SU-DHL-6 (cell line): ENCODE measurements at regions not wholly inside any gene's neighbourhood (a gene's known extent, or its start where the extent isn't known, plus 50 kb on each side); places are given as distances from the start of the nearest gene placed in this dataset.

Source experiments
- H2AFZ ChIP-seq: fragments of 200-600 bp; sonication (generic); 2 replicates; pipeline ENCODE4 v1.6.1; 2014; ENCODE audit warnings: low read depth, mild to moderate bottlenecking, moderate library complexity, mixed read lengths, antibody characterized with exemption, low read length; ENCODE audit not compliant: severe bottlenecking
- H3F3A ChIP-seq: fragments of 200-600 bp; shearing (Covaris generic); 2 replicates; pipeline ENCODE4 v1.6.0; 2016; ENCODE audit warnings: antibody characterized with exemption, mild to moderate bottlenecking; ENCODE audit not compliant: insufficient read depth
- H3K27ac ChIP-seq: fragments of 200-600 bp; sonication (generic); 2 replicates; pipeline ENCODE4 v1.5.1; 2016; ENCODE audit warnings: low read depth, mild to moderate bottlenecking, low read length, moderate library complexity, mixed read lengths
- H3K27me3 ChIP-seq: fragments of 200-600 bp; sonication (generic), shearing (Covaris generic); 2 replicates; pipeline ENCODE4 v1.6.0; 2014; ENCODE audit warnings: mild to moderate bottlenecking, low read length
- H3K36me3 ChIP-seq: fragments of 200-600 bp; sonication (generic); 2 replicates; pipeline ENCODE4 v1.6.1; 2014; ENCODE audit warnings: mild to moderate bottlenecking, low read length, mixed read lengths
- H3K4me2 ChIP-seq: fragments of 300-600, 200-600 bp; shearing (Covaris generic), sonication (generic); 2 replicates; pipeline ENCODE4 v1.6.0; 2014; ENCODE audit warnings: low read length, low read depth, mild to moderate bottlenecking; ENCODE audit not compliant: poor library complexity, severe bottlenecking
- H3K4me3 ChIP-seq: fragments of 200-600 bp; sonication (generic); 2 replicates; pipeline ENCODE4 v1.5.1; 2014; ENCODE audit warnings: antibody characterized with exemption, low read length, mild to moderate bottlenecking, mixed read lengths; ENCODE audit not compliant: insufficient read depth, poor library complexity, severe bottlenecking
- H3K79me2 ChIP-seq: fragments of 200-600 bp; sonication (generic); 2 replicates; pipeline ENCODE4 v1.6.1; 2014; ENCODE audit warnings: mild to moderate bottlenecking, low read length, moderate library complexity; ENCODE audit not compliant: insufficient read depth
- H3K9ac ChIP-seq: fragments of 200-600 bp; sonication (generic); 2 replicates; pipeline ENCODE4 v1.7.0; 2014; ENCODE audit warnings: mild to moderate bottlenecking, low read length
- H3K9me2 ChIP-seq: fragments of 200-600 bp; sonication (generic); replicated peaks from 2 replicates; pipeline ENCODE4 v1.6.1; 2014; ENCODE audit warnings: low read length; ENCODE audit not compliant: insufficient read depth
- H3K9me3 ChIP-seq: fragments of 200-600 bp; sonication (generic); 2 replicates; pipeline ENCODE4 v1.6.1; 2014; ENCODE audit warnings: low read length, mixed read lengths; ENCODE audit not compliant: insufficient read depth
- H4K20me1 ChIP-seq: fragments of 200-600 bp; sonication (generic); 2 replicates; pipeline ENCODE4 v1.6.1; 2014; ENCODE audit warnings: low read depth, mild to moderate bottlenecking, antibody characterized with exemption, low read length, moderate library complexity, mixed read lengths
- EZH2phosphoT487 ChIP-seq: fragments of 200-600 bp; sonication (generic), shearing (Covaris generic); conservative IDR thresholded peaks from 2 replicates; pipeline ENCODE4 v1.6.1; 2018; ENCODE audit warnings: mild to moderate bottlenecking, antibody characterized with exemption, low read length, moderate library complexity, mixed read lengths
- TF ChIP-seq, protein P1 (sequence below): fragments of 200-600 bp; sonication (generic); IDR thresholded peaks from one replicate; pipeline ENCODE4 v1.5.1; 2017; ENCODE audit warnings: antibody characterized with exemption, mild to moderate bottlenecking, low read length, moderate library complexity; ENCODE audit not compliant: insufficient read depth, poor library complexity, severe bottlenecking

DNA sequence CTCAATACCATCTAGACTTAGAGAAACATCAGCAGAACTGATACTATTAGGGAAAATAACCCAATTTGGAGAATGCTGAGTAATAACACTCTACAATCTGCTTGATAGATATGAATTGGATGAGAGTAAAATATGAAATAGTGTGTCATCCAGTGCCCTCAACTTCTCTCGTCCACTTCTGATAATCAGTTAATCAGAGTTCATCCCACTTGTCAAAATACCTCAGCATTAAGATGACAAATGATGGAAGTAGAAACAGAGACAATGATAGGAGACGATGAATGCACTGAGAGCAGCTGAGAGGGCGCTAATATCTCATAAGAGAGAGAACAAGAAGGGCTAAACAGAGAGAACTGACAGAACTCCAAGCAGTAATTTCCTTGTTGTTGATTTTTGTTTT, 699.6 kb downstream of the EPHA7 start:
- Histone ChIP-seq H3K27me3 (no peaks in the 10 kb centered on the region), H3K36me3 (no peaks in the 10 kb centered on the region), H3K9me2 (no peaks in the 10 kb centered on the region), H3F3A (no peaks in the 10 kb centered on the region), H3K9me3 (no peaks in the 10 kb centered on the region), H4K20me1 (no peaks in the 10 kb centered on the region), H2AFZ (no peak overlapping the region), H3K27ac (no peak overlapping the region), H3K4me2 (no peak overlapping the region), H3K79me2 (no peaks in the 10 kb centered on the region), H3K9ac (no peak overlapping the region), H3K4me3 (no peak overlapping the region)
- no peak for TF ChIP-seq EZH2phosphoT487
- TF ChIP-seq, protein P1, sequence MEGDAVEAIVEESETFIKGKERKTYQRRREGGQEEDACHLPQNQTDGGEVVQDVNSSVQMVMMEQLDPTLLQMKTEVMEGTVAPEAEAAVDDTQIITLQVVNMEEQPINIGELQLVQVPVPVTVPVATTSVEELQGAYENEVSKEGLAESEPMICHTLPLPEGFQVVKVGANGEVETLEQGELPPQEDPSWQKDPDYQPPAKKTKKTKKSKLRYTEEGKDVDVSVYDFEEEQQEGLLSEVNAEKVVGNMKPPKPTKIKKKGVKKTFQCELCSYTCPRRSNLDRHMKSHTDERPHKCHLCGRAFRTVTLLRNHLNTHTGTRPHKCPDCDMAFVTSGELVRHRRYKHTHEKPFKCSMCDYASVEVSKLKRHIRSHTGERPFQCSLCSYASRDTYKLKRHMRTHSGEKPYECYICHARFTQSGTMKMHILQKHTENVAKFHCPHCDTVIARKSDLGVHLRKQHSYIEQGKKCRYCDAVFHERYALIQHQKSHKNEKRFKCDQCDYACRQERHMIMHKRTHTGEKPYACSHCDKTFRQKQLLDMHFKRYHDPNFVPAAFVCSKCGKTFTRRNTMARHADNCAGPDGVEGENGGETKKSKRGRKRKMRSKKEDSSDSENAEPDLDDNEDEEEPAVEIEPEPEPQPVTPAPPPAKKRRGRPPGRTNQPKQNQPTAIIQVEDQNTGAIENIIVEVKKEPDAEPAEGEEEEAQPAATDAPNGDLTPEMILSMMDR, result no peak

DNA sequence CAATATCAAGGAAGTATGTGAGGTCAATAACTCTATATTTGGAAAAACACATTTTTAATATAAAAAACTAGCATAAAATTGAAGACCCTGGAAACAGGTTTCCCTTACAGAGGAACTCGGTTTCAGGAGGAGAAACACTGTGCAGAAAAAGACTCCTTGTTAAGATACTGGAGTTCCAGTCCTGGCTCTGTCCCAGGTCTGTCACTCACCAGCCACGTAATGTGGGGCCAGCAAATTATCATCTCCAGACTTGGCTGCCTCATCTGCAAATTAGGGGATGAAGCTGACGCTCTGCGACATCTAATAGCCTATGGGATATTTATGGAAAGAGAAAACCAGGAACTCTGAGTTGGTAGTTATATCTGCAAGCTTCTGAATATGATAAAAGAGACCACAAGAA, 702.7 kb downstream of the EPHA7 start:
- Histone ChIP-seq H3K9ac (no peak overlapping the region), H3K9me2 (no peaks in the 10 kb centered on the region), H3K36me3 (no peaks in the 10 kb centered on the region), H3K4me3 (no peak overlapping the region), H3F3A (no peaks in the 10 kb centered on the region), H3K79me2 (no peaks in the 10 kb centered on the region), H3K9me3 (no peaks in the 10 kb centered on the region), H3K4me2 (no peak overlapping the region), H2AFZ (no peak overlapping the region), H4K20me1 (no peaks in the 10 kb centered on the region), H3K27me3 (no peaks in the 10 kb centered on the region), H3K27ac (no peak overlapping the region)
- TF ChIP-seq, protein P1, result no peak
- TF ChIP-seq EZH2phosphoT487, result no peak

DNA sequence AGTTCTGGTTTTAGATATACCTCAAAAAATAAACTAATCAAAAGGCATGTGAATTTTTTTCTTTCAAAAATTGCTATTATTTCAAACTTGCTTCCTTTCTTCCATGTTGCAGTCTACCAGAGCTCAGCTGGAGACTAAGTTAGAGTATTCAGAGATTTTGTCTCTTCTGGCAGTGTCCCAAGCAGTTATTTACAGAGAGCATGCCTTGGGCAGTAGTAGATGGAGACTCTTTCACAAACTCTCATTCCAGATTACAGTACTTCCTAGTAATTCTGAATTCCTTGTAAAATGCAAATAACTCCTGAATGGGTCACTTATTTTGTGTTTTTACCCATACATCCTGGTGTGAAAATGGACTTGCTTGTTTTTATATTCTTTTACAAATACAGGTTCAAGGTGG, 703.4 kb downstream of the EPHA7 start:
- H3K9me2 ChIP-seq, result no peaks in the 10 kb centered on the region
- no peak overlapping the region for H3K4me3 ChIP-seq
- TF ChIP-seq, protein P1, result no peak
- TF ChIP-seq EZH2phosphoT487, result no peak
- H3F3A ChIP-seq, result no peaks in the 10 kb centered on the region
- no peak overlapping the region for H3K4me2 ChIP-seq
- no peaks in the 10 kb centered on the region for H3K27me3 ChIP-seq
- no peak overlapping the region for H3K27ac ChIP-seq
- no peaks in the 10 kb centered on the region for H4K20me1 ChIP-seq
- no peaks in the 10 kb centered on the region for H3K9me3 ChIP-seq
- no peaks in the 10 kb centered on the region for H3K36me3 ChIP-seq
- no peak overlapping the region for H2AFZ ChIP-seq
- no peak overlapping the region for H3K9ac ChIP-seq
- no peaks in the 10 kb centered on the region for H3K79me2 ChIP-seq
